NT2/D1 (cell line): ENCODE measurements at regions not wholly inside any gene's neighbourhood (a gene's known extent, or its start where the extent isn't known, plus 50 kb on each side); places are given as distances from the start of the nearest gene placed in this dataset.

Experiments
- YY1 ChIP-seq: IDR thresholded peaks from 2 replicates; pipeline ENCODE4 v1.6.1; 2011; ENCODE audit not compliant: insufficient read length, insufficient read depth
- ZNF274 ChIP-seq: IDR thresholded peaks from 2 replicates; pipeline ENCODE4 v1.6.1; 2011; ENCODE audit warnings: mild to moderate bottlenecking, low read depth, low read length

DNA sequence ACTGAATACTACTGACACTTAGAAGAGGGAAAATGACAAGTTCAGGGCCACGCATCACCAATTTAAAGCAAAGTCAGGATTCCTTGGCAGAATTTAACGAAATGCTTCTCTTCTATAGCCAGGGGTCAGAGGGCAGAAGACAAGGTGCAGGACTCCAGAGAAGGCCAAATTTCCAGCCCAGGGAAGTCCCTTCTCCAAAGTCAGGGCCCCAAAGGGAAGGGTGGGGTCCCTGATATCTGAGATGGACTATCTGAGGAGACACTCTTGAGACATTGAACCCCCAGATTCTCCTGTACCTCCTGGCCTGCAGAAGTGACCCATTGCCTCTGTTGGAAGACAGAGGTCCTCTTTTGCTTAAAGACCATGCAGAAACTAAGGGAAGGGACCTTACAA, 91.2 kb downstream of the RPS6KA4 start:
- TF ChIP-seq YY1 (no peak), ZNF274 (no peak)
